Activated CD8-positive, alpha-beta memory T cell treated with anti-CD3 and anti-CD28 coated beads, Interleukin-2, amount 50 U/mL, for 48 hours (primary cell): ENCODE measurements at regions not wholly inside any gene's neighbourhood (a gene's known extent, or its start where the extent isn't known, plus 50 kb on each side); places are given as distances from the start of the nearest gene placed in this dataset.
"Not testable (repeated sequence)": the region's sequence is repeated elsewhere in the genome, so short reads cannot be mapped to it uniquely, and the experiment has no call there.

Source experiments
- DNase-seq: peaks from one replicate; pipeline ENCODE4 v3.0.0-alpha.2; 2020

DNA sequence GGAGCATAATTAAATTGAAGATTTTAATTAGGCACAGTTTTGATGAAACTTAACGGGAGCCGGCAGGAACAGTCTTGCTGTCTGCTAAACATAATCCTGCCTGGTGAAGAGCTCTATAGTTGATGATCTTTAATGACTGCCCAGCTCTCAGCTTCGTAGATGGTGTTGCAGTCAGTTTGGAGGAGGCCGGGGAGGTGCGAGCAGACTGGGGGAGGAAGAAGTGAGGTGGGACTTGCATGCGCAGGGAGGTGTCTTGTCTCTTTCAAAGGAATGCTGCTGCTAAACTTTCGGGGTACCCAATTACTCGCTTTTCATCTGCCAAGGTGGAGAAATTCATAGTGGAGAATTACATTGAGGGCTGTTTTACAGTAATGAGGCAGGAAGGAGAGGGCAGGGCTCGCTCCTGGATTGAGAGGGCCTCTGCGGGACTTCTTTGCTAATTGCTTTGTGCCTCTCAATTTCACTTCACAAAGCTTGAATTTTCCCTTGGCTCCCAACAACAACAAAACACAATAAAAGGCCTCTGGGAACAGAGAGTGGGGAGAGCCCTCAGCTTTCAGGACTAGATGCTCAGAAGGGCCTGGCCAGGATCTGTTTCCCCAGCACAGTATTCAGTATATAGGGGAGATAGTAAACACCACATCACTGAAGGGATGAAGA, 257.9 kb upstream of the ADRA1B start:
- no peak for DNase-seq

DNA sequence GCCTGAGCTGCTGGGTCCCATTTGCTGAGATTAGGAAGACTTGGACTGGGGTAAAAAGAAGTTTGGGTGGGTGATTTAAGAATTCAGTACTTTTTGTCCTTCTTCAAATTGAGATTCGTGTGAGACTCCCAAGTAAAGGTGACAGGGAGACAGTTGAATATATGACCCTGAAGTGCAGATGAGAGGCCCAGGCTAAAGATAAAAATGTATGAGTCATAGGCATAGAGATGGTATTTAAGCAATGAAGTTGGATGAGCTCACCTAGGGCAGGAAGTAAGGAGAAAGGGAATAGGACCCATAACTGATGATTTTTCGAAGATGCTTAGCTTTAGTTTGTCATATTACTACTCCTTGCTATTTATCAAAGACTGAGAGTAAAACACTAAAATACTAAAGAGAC, 255.9 kb upstream of the ADRA1B start:
- no peak for DNase-seq

DNA sequence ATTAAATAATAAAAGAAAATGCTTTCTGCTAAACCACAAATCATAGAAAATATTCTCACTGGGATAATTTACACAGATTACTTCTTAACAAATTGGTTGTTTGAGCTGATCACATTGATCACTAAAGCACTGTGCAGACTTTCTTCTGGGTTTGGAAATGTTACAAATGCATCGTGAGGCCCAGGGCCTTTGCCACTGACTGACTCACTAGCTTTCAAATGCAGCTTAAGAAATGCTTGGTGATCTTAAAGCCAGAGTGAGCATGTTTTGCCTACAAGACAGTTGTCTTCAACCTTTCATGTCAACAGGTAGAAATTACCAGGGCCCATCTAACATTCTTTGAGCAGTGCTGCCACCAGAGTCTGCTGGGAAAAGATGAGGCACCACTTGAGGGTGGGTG, 252.3 kb upstream of the ADRA1B start:
- no peak for DNase-seq

DNA sequence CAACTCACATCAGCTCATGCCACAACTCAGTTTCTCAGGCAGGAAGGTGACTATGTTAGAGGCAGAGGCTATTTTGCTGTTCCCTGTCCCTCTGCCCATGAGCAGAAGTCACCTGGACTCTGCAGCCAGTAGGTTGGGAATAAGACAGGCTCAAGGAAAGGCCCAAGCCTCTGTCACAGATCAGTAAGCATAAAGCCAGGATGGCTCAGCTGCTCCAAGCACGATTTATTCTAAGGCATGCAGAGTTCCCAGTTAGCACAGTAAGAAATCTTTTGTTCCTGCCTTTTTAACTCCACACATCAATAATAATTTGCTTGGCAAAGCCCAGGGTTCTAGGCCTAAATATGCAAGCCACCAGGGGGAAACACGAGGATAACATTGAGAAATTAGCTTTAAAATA, 249.0 kb upstream of the ADRA1B start:
- no peak for DNase-seq

DNA sequence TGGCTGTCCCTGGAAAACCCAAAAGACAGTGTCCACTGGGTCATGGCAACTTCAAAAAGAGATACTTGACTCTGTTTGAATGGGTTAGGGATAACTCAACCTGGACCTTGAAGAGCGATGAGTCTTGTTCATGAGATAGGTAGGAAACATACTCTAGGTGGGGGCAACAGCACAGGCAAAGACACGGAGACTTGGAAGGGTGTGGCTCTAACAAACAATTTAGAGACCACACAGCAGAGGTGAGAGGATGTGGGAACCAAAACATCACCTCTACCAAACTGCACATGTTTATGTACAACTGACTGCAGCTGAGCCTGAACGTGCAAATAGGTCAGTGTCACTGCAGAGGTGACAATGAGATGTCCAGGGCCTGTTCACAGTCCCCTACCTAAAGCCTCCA, 247.7 kb upstream of the ADRA1B start:
- no peak for DNase-seq

DNA sequence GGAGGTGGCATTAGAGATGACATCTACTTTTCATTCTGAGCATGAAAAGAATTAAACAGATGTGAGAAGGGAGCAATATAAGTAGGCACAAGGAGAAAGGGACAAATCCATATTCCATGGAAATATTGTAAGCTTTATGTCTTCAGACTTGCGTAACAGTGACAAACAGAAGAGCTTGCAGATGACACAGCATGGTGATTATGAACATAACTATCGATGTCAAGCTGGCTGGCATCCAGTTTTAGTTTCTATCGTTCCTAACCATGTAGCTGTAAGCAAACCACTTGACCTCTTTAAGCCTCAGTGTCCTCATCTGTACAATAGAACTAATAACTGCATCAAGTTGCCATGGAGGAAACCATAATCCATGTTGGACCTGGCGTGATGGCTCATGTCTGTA, 246.7 kb upstream of the ADRA1B start:
- DNase-seq, result no peak

DNA sequence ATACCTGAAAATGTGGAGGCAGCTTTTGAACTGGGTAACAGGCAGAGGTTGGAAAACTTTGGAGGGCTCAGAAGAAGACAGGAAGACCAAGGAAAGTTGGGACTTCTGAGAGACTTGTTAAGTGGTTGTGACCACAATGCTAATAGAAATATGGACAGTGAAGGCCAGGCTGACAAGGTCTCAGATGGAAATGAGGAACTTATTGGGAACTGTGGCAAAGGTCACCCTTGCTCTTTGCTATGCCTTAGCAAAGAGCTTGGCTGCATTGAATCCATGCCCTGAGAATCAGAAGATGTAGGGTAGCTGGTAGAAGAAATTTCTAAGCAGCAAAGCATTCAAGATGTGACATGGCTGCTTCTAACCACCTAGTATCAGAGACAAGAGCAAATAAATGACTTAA, 244.4 kb upstream of the ADRA1B start:
- DNase-seq, result no peak

DNA sequence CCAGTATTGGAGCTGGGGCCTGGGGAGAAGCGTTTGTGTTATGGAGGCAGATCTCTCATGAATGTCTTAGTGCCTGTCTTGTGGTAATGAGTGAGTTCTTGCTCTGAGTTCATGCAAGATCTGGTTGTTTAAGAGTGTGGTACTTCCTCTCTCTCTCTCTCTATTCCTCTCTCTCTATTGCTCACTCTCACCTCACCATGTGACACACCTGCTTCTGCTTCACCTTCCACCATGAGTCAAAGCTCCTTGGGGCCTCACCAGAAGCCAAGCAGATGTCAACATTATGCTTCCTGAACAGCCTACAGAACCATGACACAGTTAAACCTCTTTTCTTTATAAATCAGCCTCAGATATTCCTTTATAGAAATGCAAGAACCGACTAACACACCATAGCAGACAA, 242.7 kb upstream of the ADRA1B start:
- no peak for DNase-seq

DNA sequence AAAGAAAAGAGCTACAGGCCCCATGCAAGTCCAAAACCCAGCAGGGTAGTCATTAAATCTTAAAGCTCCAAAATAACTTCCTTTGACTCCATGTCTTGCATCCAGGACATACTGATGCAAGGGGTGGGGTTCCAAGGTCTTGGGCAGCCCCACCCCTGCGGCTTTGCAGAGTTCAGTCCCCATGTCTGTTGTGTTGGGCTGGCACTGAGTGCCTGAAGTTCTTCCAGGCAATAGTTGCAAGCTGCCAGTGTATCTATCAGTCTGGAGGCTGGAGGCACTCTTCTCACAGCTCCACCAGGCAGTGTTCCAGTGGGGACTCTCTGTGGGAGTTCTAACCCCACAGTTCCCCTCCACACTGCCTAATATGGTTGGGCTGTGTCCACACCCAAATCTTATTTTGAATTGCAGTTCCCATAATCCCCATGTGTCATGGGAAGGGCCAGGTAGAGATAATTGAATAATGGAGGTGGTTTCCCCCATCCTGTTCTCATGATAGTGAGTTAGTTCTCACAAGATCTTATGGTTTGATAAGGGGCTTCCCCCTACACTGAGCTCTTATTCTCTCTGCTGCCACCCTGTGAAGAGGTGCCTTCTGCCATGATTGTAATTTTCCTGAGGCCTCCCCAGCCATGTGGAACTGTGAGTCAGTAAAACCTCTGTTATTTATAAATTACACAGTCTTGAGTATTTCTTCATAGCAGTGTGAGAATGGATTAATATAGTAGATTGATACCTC, 237.5 kb upstream of the ADRA1B start:
- DNase-seq, result no peak

DNA sequence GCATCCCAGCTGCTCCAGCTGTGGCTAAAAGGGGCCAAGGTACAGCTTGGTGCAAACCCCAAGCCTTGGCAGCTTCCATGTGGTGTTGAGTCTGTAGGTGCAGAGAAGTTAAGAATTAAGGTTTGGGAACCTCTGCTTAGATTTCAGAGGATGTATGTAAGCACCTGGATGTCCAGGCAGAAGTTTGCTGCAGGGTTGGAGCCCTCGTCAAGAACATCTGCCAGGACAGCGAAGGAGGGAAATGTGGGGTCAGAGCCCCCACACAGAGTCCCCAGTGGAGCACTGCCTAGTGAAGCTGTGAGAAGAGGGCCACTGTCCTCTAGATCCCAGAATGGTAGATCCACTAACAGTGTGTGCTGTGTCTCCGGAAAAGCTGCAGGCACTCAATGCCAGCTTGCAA, 236.2 kb upstream of the ADRA1B start:
- no peak for DNase-seq

DNA sequence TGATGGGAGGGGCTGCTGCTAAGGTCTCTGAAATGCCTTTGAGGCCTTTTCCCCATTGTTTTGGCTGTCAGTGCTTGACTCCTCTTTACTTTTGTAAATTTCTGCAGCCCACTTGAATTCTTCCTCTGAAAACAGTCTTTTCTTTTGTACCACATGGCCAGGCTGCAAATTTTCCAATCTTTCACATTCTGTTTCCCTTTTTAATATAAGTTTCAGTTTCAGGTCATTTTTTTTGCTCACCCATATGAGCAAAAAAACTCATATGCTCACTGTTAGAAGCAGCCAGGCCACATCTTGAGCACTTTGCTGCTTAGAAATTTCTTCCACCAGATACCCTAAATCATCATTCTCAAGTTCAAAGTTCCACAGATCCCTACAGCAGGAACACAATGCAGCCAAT, 234.6 kb upstream of the ADRA1B start:
- DNase-seq, result no peak

DNA sequence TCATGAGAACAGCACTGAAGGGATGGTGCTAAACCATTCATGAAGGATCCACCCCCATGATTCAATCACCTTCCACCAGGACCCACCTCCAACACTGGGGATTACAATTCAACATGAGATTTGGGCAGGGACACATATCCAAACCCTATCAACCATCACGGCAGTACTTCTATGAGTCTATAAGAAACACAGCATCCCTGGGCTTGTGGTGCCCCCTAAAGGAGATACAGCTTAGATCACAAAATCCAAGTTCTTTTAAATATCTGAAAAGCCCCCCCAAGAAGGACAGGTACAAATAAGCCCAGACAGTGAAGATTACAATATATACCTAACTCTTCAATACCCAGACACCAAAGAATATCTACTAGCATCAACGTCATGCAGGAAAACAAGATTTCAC, 233.7 kb upstream of the ADRA1B start:
- DNase-seq, result no peak

DNA sequence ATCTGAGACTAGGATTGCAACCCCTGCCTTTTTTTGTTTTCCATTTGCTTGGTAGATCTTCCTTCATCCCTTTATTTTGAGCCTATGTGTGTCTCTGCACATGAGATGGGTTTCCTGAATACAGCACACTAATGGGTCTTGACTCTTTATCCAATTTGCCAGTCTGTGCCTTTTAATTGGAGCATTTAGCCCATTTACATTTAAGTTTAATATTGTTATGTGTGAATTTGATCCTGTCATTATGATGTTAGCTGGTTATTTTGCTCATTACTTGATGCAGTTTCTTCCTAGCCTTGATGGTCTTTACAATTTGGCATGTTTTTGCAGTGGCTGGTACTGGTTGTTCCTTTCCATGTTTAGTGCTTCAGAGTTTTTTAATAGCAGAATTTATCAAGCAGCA, 228.4 kb upstream of the ADRA1B start:
- DNase-seq, result not testable (repeated sequence)

DNA sequence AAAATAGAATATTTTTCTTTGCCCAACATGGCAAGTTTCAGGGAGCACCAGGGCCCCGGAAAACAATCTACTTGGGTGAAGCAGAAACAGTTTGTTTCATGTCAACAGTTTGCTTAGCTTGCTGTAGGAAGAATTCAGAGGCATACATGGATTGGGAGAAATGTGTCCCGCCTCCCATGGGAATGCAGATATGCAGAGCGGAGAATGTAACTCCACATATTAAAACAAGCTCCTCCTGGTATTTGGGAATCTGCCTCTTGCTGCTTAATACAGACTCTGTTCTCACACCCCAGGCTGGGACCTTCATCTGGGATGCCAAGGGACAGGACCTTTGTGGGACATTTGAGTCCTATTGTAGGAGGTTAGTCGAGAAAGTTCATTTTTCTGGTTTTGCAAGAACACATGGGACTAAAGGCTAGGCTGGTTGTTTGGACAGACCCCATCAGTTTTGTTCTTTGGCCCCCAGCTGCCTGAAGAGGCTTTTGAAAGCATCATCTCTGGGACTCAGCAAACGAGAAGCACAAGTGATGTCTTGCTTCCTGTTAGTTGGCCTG, 220.5 kb upstream of the ADRA1B start:
- DNase-seq, result no peak

DNA sequence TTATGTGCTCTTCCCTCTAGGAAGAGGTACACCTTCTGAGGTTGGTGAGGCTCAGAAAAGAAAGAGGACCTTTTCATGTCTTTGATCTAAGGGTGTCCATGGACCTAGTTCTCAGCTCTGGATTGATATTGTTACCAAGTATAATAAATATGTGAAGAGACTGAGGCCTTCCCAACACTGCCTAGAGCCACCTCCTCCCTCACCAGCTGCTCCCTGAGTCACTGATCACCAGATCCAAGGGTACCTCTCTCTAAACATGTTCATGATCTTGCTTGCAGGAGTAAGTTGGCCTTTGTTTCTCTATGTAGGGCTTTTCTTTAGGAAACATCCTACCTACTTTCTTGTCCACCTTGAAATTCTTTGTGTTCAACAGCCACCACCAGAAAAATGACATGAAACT, 218.8 kb upstream of the ADRA1B start:
- no peak for DNase-seq

DNA sequence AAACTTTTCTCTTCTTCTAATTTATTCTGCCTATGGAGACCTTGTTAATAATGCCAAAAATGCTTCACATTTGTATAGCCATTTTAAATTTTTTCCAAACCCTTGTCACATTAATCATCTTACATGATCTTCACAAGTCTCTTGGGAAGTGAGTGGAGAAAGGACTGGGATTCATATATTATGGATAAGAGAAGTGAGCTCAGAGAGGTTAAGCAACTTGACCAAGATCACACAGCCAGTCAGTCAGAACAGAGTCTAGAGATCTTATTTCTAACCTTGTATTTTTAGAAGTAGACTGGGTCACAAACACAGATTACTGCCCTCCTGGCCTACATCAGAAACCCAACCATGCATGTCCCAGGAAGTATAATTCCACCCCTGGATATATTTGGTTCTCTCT, 218.0 kb upstream of the ADRA1B start:
- no peak for DNase-seq

DNA sequence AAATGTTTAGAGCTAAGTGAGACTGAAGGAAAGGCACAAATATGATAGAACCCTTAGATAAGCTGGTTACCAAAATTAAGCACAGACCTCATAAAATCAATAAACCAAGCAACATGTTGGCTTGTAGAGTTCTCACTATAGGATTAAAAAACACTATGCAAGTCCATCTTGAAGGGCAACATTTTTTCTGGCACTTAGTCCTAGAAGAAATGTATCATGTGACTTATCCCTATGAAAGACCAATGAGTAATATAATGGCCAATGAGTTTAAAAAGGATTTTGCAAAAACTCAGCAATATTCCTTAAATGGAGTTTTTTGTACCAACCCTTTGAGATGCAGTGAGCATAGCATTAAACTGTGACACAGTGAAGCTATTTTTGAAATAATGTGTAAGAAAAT, 216.3 kb upstream of the ADRA1B start:
- no peak for DNase-seq

DNA sequence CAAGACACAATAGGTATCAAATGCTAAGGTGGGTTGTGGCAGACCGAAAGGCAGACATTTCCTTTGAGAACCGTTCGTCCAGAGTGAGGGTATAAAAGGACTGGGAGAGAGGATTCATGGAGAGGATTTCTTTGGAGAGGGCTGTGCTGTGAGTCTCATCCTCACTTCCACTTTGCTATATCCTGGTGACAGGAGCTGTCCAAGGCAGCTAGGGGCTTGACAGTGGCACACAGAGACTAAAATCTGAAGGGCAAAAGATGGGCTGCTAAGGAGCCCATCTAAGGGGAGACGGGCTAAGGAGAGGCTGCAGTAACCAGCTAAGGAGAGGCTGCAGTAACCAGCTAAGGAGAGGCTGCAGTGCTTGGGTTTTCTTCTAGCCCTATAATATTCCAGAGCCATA, 214.0 kb upstream of the ADRA1B start:
- no peak for DNase-seq

DNA sequence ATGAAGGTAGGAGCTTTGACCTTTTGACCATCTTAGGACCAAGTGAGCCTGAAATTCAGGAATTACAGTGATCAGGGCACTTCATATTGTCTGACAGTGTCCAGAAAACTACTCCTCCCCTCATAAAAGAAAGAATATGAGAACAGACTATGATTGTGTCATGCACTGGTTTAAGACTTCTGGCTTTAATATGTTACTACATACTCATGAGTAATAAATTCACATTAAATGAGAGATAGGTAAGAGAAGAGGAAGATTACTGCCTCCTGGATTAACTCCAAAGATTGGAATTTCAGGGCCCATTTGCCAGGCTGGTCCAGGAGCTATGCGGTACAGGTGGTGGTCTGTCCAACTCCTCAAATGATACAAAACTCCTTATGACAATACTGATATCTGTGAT, 213.5 kb upstream of the ADRA1B start:
- DNase-seq, result no peak

DNA sequence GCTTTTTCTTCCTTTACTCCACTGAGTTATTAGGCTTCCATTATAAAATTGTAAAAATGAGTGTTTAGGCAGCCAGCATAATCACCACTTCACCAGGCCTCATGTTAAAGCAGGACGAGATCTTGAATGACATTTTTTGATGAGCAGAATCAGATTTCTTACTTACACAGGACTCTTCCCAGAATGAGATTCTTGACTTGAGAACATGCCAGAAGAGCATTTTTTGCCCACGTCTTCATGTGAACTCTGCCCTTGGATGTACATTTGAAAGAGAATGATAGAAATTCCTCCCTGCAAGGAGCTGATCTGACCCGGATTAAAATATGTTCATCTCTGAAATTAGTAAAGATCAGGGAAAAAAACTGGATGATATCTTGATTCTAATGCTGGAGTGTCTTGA, 212.1 kb upstream of the ADRA1B start:
- no peak for DNase-seq

DNA sequence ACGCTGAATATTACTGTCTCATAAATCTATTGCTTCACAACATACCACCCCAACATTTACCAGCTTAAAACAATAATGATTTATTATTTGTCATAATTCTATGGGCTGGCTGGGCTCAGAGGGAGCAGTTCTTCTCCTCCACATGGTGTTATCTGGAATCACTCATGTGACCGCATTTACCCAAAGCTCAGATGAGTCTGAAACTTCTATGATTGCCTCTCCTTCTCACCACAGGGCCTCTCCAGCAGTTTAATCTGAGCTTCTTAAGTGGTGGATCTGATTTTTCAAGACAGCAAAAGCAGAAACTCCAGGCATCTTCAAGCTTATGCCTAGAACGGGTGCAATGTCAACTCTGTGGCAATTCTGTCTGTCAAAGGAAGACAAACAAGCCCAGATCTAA, 210.3 kb upstream of the ADRA1B start:
- no peak for DNase-seq

DNA sequence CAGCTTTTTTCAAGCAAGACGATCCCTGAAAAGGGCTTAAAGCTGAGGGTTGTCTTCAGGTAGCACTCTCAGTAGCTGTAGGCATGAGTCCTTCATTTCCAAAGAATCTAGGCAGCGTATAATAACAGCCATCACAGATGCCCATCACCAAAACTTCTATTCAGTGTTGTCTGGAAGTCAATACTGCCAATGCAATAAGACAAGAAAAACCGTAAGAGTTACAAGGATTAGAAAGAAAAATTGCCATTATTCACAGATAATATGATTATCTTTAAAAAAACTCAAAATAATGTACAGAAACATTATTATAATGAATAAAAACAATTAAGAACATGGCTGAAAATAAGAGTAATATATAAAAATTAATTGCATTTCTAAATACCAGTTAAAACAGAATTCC, 208.2 kb upstream of the ADRA1B start:
- no peak for DNase-seq

DNA sequence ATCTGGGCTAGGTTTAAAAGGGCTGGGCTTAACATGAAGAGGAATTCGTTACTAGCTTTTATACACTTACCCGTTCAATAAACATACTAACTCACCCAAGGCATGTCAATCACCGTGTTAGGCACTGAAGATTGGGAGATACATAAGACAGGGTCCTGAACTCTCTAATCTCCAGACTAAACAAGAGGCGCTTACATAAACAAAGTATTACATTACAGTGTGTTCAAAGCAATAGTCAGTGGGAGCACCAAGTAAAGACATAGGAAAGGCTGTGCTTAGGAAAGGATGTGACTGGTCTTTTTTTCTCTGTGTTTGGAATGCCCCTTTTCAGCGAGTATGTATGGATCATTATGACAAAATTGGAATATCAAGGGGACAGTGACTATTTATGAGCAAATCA, 203.6 kb upstream of the ADRA1B start:
- no peak for DNase-seq

DNA sequence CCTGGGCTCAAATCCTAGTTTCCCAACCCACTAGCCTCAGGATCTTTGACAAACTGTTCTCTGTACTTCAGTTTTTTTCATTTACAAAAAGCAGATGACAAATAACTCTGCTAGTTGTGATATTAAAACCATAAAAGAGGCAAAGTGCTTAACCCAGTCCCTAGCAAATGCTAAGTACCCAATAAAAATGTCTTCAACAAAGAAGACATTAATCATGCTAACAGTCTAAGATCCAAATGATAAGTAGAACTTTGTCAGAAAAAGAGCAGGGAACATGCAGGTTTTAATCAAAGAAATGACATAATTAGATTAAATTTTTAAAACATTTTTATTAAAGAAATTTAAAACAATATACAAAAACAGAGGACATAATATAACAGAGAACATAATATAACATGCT, 203.0 kb upstream of the ADRA1B start:
- no peak for DNase-seq

DNA sequence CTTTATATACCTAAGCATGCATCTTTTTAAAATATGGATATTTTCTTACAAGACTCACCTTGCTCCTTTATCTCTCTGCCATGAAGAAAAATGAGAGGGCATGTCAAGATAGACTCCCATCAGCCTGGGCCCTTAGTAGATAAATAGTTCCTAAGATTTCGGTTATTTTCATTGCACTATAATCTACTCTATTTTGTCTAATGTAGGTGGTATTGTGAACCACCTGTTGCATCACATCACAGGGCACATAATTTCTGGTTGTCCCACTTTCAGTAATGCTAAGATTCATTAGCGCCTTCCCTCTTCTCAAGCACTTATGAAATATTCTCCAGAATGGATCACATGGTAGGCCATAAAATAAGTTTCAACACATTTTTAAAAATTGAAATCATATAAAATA, 202.5 kb upstream of the ADRA1B start:
- no peak for DNase-seq
